NOMO-1 treated with dmso at 0.1 percent for 144 hours (cell line): ENCODE measurements at regions not wholly inside any gene's neighbourhood (a gene's known extent, or its start where the extent isn't known, plus 50 kb on each side); places are given as distances from the start of the nearest gene placed in this dataset.
A peak's percentile ranks its signal among the peaks of the same experiment; 100 is the strongest.

Experiments
- DNase-seq: peaks from one replicate; lab custom pipeline; 2025; ENCODE audit not compliant: unreplicated experiment; lab: John Stamatoyannopoulos, UW

DNA sequence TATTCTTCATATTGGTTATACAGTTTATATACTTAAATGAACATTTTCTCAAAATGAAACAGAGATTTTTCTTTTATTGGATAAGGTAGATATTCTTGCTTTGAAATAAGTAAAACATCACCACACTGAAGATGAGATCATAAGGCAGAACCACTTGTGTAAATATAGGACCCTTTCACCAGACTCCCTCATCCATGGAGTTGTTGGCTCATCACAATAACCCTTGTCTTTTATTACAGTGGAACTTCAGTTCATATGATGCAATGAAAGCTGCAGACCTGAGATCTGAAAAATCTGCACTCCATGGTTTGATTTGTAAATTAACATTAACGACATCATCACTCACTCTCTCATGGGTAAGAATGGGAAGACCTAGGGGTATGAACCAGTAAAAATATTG lies 51.9 kb upstream of the DBX2 start:
- DNase-seq, result no peak

DNA sequence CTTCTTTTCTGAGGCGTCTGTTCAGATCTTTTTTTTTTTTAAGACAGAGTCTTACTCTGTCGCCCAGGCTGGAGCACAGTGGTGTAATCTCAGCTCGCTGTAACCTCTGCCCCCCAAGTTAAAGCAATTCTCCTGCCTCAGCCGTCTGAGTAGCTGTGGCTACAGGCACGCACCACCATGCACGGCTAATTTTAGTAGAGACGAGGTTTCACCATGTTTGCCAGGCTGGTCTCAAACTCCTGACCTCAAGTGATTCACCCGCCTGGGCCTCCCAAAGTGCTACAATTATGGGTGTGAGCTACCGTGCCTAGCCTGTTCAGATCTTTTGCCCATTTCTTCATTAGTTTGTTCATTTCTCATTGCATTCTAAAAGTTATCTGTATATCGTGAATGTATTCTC lies 55.1 kb upstream of the DBX2 start:
- DNase-seq, result no peak

DNA sequence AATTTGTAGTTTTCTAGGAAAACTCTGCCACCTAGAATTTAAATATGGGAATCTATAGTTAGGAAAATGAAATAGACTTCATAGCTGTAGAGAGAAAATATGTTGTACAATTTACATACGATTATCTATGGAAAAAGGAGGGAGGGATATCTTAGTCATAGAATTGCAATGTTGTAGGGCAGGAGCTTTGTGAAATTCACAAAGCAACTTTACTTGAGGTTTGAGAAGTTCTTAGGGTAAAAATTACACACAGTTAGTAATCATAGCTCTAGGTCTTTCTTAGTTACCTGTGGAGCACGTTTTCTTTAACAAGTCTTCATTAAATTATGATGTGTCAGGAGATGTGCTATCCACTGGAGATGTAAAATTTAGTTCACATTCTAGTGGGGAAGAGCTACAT lies 61.4 kb upstream of the DBX2 start:
- DNase-seq, result no peak

DNA sequence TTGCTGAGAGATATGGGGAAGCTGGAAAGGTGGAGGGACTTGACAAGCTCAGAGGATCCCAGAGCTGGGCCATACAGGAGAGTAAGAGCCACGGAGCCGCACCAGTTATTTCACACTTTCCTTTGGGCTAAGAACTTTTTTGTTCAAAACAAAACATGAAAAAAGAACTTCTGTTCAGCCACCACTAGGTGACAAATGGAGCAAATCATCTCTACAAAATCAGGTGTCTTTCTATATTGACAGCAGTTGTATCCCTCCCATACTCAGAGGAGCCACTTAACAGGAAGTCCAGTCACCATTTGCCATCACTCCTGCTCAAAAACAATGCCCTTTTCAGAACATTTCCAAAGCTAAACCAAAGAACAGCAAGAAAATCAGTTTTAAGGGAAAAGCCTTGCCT lies 70.3 kb upstream of the DBX2 start:
- no peak for DNase-seq

DNA sequence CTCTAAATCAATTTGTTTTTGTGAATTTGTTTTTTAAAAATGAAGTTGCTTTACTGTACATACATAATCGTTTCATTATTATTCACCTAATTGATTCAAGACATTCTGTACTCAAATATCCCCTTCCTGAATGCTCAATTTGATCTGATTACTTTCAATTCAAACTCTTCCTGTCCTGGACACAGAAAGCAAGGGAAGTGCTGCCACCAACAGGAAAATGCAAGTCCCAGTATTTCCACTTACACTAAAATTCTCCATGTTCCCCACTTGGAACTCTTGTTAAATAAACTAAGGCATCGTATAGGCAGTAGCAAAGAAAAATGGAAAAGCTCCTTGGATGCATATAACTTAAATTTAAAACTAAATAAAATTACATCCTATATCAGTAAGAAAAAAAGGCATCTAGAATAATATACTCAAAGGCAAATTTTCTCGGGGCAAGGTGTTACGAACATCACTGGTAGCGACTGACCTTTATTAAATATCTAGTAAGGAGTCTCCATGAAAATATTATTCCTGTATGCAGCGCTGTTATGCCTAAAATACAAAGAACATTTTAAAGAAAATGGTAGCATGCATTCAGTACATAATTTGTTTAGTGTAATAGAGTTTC lies 72.0 kb upstream of the DBX2 start:
- no peak for DNase-seq

DNA sequence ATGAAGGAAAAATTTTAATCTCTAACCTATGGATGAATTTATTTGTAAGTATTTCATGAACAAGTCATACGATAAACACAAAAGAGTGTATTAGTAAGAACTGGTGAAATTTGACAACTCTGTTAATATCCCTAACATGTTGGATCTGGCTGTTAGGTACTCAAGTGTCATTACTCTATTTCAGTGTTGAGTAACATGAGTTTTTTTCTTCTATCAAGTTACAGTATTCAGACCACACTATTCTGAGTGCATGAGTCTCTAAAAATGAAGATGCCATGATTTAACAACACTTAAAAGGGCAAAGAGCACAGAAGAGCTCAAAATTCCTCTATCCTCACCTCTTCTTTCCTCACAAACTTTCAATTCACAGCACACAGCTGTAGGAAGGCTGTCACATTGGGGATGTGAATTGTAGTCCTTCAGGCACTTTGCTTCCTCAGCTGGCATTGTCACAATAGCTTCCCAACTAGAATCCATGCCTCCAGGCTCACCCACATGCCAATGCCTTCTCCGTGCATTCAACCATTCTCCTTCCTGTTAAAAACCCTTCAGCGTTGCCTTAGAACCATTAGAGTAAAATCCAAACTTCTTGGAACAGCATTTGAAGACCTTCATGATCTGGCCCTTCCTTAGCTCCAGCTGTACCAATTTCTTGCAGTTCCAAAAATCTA lies 73.7 kb upstream of the DBX2 start:
- DNase-seq, result no peak

DNA sequence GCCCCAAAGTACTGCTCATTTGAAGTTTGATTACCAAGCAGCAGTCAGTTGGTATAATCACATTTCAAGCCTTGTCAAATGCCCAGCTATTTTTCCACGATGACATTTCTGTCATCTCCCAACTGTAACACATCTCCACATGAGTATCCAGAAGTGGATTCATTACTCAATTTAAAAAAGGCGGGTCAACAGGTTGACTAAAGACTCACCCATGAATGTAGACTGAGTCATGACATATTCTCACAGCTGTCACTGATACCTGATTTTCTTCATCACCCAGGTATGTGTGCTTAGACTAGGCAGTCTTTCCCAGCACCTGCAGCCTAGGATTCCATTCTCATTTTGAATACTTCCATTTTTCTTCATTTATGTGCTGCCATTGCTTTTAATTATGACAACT lies 75.1 kb upstream of the DBX2 start:
- no peak for DNase-seq

DNA sequence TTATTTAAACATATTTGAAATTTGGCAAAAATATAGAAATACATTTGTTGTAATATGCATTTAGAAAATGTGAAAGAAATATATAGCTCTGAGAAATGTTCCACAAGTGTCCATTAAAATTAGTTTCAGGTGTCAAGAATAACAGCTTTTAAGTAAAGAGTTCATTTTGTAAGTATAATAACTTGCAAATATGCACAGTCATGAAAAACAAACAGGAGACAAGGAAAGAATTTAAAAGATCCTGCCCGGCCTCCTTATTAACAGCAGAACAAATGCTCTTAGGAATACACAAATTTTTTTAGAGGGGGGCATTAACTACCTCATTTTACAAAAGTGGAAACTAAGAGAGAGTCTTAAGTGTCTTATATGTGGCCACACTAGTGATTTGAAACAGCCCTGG lies 77.7 kb upstream of the DBX2 start:
- DNase-seq, result no peak

DNA sequence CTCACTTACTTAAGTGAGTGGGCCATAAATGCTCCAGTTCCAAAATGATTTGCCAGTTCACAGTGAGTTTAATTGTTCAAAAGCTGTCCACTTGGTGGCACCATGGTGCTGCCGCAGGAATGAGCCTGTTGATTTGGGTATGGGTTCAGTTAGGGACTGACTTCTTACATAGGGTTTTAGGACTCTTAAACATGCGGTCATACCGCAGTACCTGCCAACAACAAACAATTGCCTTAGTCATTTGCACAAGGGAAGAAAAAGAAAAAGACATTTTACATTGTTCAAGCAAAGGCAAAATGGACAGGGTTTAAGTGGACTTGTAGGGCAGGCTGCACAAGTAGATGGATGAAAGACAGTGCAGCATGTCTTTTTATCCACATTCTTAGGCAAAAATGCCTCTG lies 80.0 kb upstream of the DBX2 start:
- peak; percentile 22 for DNase-seq

DNA sequence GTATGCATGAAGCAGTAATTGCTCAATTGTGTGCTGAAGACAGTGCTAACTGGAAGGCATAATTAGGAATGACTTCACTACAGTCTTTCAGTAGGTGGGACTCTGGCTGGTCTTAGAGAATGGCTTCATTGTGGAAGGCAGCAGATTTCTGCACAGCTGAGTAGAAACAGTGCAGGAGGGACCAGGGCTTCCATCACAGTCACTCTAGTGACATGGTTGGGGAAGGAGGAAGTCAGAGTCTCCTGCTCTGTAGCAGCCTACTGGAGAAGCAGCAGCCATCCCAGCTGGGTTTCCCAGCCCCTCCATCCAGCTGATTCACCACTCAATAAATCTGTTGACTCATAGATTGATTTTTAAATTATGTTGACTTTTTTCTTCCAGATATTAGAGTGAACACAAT lies 80.6 kb upstream of the DBX2 start:
- no peak for DNase-seq

DNA sequence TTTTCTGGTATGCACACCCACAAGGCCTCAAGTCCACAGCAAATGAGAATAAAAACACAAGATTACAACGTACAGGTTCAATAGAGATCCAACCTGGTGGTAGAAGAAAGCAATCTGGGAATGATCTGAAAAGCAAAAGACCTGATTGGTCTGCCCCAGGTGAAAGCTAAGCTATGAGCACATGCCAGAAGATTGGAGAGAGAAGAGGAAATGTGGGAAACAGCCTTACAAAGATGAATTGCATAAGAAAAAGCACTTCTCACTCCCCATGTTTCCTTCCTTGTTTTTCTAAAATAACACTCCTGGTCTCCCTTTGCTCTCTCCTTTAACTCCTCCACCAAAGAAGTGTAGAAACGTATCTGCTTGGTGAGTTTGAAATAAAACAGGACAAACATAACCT lies 77.3 kb upstream of the ANO6 start:
- no peak for DNase-seq

DNA sequence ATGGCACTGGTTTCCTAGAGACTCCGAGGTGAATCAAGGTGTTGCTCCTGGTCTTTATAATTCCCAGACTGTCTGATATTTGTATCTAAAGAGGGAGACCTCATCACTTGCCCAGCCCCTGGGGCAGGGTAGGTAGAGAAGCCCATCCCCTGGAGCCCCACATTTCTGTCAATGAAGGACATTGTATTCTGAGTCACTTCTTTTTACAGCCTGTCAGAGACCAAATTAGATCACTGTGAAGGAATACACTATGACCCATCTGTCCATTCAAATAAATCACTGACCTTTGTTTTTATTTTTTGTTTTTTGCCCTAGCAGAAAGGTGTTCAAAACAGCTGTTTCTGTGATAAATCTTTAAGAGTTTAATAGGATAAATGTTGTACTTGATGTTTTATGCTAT lies 67.9 kb upstream of the ANO6 start:
- DNase-seq, result no peak

DNA sequence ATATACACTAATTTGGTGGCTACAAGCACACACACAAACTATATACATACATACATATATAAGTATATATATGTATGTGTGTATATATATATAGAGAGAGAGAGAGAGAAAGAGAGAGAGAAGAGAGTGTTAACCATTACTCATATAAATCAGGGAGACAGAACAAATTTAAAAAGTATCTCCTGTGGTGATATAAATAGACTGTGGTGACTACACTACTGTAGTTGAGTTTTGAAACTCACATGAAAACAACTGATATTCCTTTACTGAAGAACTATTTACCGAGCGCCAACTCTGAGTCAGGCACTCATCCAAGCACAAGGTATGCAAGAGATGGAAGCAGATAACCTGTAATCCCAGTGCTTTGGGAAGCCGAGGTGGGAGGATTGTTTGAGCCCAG lies 67.3 kb upstream of the ANO6 start:
- no peak for DNase-seq

DNA sequence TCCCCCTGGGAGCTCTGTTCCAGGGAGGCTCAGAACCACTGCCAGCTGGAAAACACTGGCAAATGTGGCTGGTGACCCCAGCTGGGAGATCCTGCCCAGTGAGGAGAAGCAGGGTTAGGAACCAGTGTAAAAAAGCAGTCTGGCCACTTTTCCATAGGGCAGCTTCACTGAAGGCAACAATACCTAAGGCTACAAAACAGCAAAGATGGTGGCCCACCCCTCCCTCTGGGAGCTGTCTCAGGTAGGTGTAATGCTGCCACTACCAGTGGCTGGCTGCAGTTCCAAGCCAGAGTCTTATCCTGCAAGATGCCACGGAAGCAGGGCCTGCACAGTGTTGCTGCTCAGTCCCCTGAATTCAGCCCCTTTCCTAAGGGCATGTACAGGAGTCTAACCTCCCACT lies 50.6 kb upstream of the ANO6 start:
- DNase-seq, result no peak

DNA sequence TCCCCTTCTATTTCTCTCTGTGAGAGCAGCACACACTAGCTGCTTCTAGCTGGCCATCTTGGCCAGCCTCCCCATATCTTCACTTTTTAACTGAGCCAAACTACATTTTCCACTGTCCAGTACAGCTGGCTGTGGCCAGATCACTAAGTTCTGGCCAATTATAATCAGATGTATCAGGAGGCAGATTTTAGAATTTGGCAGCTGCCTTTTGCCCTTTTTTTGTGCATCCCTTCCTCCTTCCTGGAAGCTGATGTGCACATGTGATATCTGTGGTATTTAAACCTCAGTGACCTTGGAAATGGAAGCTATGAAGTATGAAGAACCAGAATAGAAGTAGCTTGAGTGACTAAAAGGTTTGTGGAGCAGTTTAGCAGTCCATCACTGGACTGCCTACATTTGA lies 49.8 kb upstream of the ANO6 start:
- DNase-seq, result no peak
